ENCODE measurements at regions not wholly inside any gene's neighbourhood (a gene's known extent, or its start where the extent isn't known, plus 50 kb on each side); places are given as distances from the start of the nearest gene placed in this dataset.

DNA sequence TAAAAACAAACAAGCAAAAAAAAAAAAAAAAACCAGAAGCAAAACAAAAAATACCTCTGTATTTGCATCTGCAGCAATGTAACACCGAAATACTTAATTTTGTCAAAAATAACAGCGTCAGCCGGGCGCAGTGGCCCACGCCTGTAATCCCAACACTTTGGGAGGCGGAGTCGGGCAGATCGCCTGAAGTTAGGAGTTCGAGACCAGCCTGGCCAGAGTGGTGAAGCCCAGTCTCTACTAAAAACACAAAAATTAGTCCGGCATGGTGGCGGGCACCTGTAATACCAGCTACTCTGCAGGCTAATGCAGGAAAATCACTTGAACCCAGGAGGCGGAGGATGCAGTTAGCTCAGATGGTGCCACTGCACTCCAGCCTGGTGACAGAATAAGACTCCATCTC lies 683.5 kb upstream of the CA10 start:
- intact Hi-C loops (cut with micrococcal nuclease), result no loop called here
- POLR2A ChIA-PET, result no interaction called here
- no peaks in the 10 kb centered on the region for H3K4me1 Mint-ChIP-seq (ENCODE audit: low read depth)
- H3K27me3 Mint-ChIP-seq, result no peaks in the 10 kb centered on the region
- H3K27ac Mint-ChIP-seq, result no peak overlapping the region
- no peaks in the 10 kb centered on the region for H3K36me3 Mint-ChIP-seq
- H3K9me3 Mint-ChIP-seq, result peaks cover 2% of the 10 kb centered on the region
- CTCF ChIA-PET, result no interaction called here
- no peak overlapping the region for H3K4me3 Mint-ChIP-seq
- no peak for DNase-seq

DNA sequence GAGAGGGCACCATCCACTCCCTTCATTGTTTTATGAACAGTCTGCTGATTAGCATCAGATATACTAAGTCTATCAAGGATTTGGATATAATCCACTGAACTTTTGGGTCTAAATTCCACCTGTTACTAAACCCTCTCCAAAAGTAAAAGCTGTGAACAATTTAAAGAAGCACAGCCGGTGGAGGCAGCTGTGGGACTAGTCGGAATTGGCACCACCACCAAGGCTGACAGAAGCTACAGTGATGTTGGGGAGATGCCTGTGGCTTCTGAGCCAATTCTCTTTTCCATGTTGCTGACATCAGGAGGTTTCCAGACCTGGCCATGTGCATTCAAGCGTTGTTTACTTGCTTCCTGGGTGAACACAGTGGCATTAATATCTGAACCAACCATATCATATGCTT lies 679.0 kb upstream of the CA10 start:
- Mint-ChIP-seq H3K27ac (no peak overlapping the region), H3K36me3 (no peaks in the 10 kb centered on the region), H3K9me3 (peaks cover 4% of the 10 kb centered on the region), H3K4me3 (no peak overlapping the region), H3K27me3 (no peaks in the 10 kb centered on the region), H3K4me1 (ENCODE audit: low read depth) (no peaks in the 10 kb centered on the region)
- ChIA-PET POLR2A (no interaction called here), CTCF (no interaction called here)
- intact Hi-C loops (cut with micrococcal nuclease), result no loop called here
- no peak for DNase-seq

DNA sequence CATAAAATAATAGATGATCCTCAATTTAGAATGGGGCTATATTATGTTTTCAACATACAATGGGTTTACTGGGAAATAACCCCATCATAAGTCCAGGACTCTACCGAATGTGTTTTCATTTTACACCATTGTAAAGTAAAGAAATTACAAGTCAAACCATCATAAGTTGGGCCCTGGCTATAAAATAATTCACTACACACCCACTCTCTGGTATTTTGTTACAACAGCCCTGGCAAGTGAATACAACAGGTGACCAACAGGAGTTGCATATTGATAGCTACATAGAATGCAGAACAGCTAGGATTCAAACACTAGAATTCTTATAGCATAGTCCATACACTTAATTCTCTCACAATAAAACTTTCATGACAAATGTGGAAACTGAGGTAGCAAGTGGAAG lies 673.0 kb upstream of the CA10 start:
- Mint-ChIP-seq H3K4me1 (ENCODE audit: low read depth) (no peaks in the 10 kb centered on the region), H3K27ac (no peak overlapping the region), H3K36me3 (no peaks in the 10 kb centered on the region), H3K4me3 (no peak overlapping the region), H3K9me3 (peaks cover 2% of the 10 kb centered on the region), H3K27me3 (no peaks in the 10 kb centered on the region)
- intact Hi-C loops (cut with micrococcal nuclease), result no loop called here
- CTCF ChIA-PET, result no interaction called here
- POLR2A ChIA-PET, result no interaction called here
- DNase-seq, result no peak

DNA sequence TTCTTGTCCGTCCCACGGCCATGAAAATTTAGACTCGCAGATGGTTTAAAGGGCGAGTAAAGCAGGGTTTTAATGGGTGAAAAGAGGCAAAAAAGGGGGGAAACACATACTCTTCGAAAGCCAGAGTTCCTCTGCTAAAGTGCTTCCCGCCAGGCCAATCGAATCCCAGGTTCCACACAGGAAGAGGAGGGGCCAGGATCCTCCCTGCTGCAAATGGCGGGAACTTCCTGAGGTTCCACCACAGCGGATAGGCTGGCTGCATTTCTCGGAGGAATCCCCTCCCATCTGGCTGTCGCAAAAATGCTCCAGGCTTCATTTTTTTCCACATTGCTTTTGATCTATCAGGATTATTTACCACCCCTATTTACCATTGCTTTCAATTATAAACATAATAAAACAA lies 670.1 kb upstream of the CA10 start:
- POLR2A ChIA-PET, result no interaction called here
- Mint-ChIP-seq H3K27me3 (no peaks in the 10 kb centered on the region), H3K4me3 (no peak overlapping the region), H3K27ac (no peak overlapping the region), H3K9me3 (no peaks in the 10 kb centered on the region), H3K4me1 (ENCODE audit: low read depth) (no peaks in the 10 kb centered on the region), H3K36me3 (no peaks in the 10 kb centered on the region)
- DNase-seq, result no peak
- intact Hi-C loops (cut with micrococcal nuclease), result no loop called here
- CTCF ChIA-PET, result no interaction called here

DNA sequence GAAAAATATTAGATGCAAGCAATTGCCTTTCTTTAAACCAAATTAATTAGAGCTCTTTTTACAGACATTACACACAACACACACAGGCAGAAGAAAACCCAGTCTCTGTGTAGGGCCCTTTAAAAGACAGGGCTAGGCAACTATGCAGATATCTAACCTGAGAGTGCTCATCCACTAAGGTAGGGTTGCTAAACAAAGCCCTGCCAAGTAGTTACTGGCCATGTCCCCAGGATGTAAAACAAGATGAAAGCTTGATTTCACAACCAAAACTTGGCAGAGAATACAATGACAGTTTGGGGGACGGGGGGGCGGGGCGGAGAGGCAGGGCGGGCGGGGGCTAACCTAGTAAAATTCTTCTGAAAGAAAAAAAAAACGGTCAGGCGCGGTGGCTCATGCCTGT lies 669.0 kb upstream of the CA10 start:
- no peaks in the 10 kb centered on the region for H3K9me3 Mint-ChIP-seq
- H3K27ac Mint-ChIP-seq, result no peak overlapping the region
- no peaks in the 10 kb centered on the region for H3K36me3 Mint-ChIP-seq
- H3K4me1 Mint-ChIP-seq (ENCODE audit: low read depth), result no peaks in the 10 kb centered on the region
- ChIA-PET POLR2A (no interaction called here), CTCF (no interaction called here)
- intact Hi-C loops (cut with micrococcal nuclease), result no loop called here
- no peak overlapping the region for H3K4me3 Mint-ChIP-seq
- no peak for DNase-seq
- H3K27me3 Mint-ChIP-seq, result no peaks in the 10 kb centered on the region

DNA sequence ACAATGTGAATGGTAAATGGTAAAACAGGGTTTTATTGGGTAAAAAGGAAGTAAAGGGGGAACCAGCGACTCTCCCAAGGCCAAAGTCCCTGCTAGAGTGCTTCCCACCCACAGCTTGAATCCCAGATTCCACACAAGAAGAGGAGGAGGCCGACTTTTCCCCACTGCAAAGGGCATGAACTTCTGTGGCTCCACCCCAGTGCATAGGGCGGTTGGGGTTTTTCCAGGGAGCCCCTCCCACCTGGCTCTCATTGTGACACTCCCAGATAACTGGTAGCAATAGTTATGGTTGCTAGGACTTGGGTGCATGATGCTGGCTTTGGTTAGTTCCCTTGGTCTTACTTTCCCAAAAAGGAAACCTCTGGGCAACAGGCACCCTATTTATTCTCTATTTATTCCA lies 666.0 kb upstream of the CA10 start:
- H3K27me3 Mint-ChIP-seq, result no peaks in the 10 kb centered on the region
- no peak for DNase-seq
- no peaks in the 10 kb centered on the region for H3K36me3 Mint-ChIP-seq
- no peaks in the 10 kb centered on the region for H3K4me1 Mint-ChIP-seq (ENCODE audit: low read depth)
- H3K27ac Mint-ChIP-seq, result no peak overlapping the region
- intact Hi-C loops (cut with micrococcal nuclease), result no loop called here
- CTCF ChIA-PET, result no interaction called here
- POLR2A ChIA-PET, result no interaction called here
- H3K9me3 Mint-ChIP-seq, result no peaks in the 10 kb centered on the region
- H3K4me3 Mint-ChIP-seq, result no peak overlapping the region

DNA sequence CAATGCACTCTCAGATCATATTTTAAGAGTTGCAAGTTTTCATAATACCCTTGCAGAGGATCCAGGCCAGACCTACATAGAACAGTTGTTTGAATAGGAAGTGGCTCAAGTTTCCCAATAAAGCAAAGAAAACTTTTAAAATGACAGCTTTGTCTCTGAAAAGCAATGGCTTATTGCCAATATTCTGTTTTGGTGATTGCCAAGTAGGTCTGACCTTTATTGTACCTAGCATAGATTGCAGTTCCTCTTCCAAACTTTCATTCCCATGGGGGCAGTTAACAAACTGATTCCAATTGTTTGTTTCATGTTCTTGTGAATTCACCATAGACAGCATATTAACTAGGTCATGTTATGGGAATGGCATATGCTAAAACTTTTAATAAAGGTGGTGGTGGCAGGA lies 664.6 kb upstream of the CA10 start:
- ChIA-PET POLR2A (no interaction called here), CTCF (no interaction called here)
- Mint-ChIP-seq H3K36me3 (no peaks in the 10 kb centered on the region), H3K4me3 (no peak overlapping the region), H3K27me3 (no peaks in the 10 kb centered on the region), H3K9me3 (no peaks in the 10 kb centered on the region), H3K4me1 (ENCODE audit: low read depth) (no peaks in the 10 kb centered on the region), H3K27ac (no peak overlapping the region)
- intact Hi-C loops (cut with micrococcal nuclease), result no loop called here
- DNase-seq, result no peak

DNA sequence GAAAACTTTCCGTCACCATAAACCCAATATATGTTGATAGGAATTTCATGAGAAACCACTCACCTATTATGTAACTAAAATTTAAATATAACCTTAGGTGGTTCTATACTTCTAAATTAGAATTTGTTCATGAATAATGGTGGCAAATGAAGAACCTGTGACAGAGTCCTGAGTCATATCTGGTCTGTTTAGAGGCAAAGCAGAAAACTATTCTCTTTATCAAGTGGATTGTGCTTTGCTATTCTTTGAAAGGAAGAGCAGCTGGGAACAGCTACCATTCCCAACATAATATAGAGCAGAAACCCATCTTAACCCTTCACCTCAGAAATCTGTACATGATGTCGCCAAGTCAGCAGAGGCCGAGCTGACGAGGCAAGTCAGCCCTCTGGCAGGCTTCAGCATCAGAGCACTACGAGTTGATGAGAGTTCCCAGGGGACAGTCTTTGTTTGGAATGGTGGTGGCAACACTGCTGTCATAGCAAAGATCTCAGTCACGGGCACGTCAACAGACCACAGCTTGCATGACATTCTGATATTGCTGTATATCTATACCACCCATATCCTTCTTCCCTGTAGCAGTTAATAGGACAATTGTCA lies 631.9 kb upstream of the CA10 start:
- intact Hi-C loops (cut with micrococcal nuclease), result no loop called here

DNA sequence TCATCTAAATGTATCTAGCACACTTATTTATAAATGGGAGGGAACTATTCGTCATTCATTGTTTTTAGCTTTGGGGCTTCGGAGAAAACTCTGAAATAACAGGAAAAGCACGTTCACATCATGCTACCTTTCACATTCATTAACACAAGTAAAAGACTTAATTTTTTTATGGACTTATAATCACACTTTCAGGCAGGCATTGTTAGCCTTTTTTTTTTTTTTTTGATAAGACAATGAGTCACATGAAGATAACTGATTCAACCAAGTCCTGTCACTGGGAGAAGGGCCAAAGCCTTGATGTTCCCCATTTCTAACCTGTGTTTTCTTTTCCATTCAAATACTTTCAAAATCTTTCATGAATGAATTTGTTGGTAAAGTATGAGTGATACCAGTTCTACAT lies 631.3 kb upstream of the CA10 start:
- DNase-seq, result no peak
- Mint-ChIP-seq H3K4me1 (ENCODE audit: low read depth) (no peaks in the 10 kb centered on the region), H3K4me3 (no peak overlapping the region), H3K36me3 (no peaks in the 10 kb centered on the region), H3K27me3 (no peaks in the 10 kb centered on the region), H3K27ac (no peak overlapping the region), H3K9me3 (no peaks in the 10 kb centered on the region)
- ChIA-PET CTCF (no interaction called here), POLR2A (no interaction called here)
- intact Hi-C loops (cut with micrococcal nuclease), result no loop called here

More for the DNA sequence above, 631.9 kb upstream of the CA10 start:
- H3K4me3 Mint-ChIP-seq, result no peak overlapping the region
- no peaks in the 10 kb centered on the region for H3K9me3 Mint-ChIP-seq
- no peaks in the 10 kb centered on the region for H3K36me3 Mint-ChIP-seq
- no peak overlapping the region for H3K27ac Mint-ChIP-seq
- no peak for DNase-seq
- POLR2A ChIA-PET, result no interaction called here
- CTCF ChIA-PET, result no interaction called here
- H3K4me1 Mint-ChIP-seq (ENCODE audit: low read depth), result no peaks in the 10 kb centered on the region
- no peaks in the 10 kb centered on the region for H3K27me3 Mint-ChIP-seq

DNA sequence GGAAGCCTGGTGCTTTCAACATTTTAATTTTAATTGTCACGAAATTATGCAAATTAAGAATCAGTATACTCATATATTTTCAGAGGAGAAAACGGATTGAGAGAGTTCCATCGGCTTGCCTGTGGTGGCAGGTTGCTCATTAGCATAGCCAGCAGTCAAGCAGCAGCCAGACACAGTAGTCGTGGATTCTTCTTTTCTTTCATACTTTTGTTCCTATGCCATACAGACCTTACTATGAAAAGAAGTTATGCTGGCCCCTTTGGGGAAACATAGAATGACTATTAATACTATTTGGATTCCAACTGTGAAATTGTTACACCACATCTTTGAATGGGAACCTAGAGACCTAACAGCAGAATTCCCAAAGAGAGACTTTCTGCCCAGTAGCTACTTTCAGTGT lies 617.7 kb upstream of the CA10 start:
- CTCF ChIA-PET, result no interaction called here
- no peak for DNase-seq
- POLR2A ChIA-PET, result no interaction called here
- intact Hi-C loops (cut with micrococcal nuclease), result no loop called here
- H3K9me3 Mint-ChIP-seq, result peaks cover 10% of the 10 kb centered on the region
- H3K27me3 Mint-ChIP-seq, result no peaks in the 10 kb centered on the region
- H3K27ac Mint-ChIP-seq, result no peak overlapping the region
- no peaks in the 10 kb centered on the region for H3K4me1 Mint-ChIP-seq (ENCODE audit: low read depth)
- H3K4me3 Mint-ChIP-seq, result no peak overlapping the region
- H3K36me3 Mint-ChIP-seq, result no peaks in the 10 kb centered on the region

DNA sequence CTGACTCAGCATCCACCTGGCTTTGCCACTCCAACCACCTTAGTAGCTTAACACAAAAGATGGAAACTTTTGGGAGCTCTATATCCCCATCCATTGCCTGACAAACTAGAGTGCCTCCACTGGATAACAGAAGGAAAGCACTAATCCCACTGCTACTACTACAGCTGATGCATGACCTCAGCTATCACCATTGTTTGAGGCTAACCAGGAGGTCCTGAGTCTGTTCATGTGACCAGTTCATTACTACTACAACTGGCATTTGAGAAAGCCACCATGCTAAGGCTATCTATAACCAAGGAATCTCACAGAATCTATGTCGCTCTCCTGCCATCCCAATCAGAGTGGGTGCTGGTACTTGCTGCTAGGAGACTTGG lies 604.3 kb upstream of the CA10 start:
- no peak overlapping the region for H3K27ac Mint-ChIP-seq
- ChIA-PET CTCF (no interaction called here), POLR2A (no interaction called here)
- no peaks in the 10 kb centered on the region for H3K27me3 Mint-ChIP-seq
- peaks cover 11% of the 10 kb centered on the region for H3K9me3 Mint-ChIP-seq
- DNase-seq, result no peak
- H3K4me3 Mint-ChIP-seq, result no peak overlapping the region
- intact Hi-C loops (cut with micrococcal nuclease), result loop anchor here (10.0 kb wide), 1 partner anchor 48 kb away; no protein-coding TSS in a partner anchor
- H3K36me3 Mint-ChIP-seq, result no peaks in the 10 kb centered on the region
- no peaks in the 10 kb centered on the region for H3K4me1 Mint-ChIP-seq (ENCODE audit: low read depth)

DNA sequence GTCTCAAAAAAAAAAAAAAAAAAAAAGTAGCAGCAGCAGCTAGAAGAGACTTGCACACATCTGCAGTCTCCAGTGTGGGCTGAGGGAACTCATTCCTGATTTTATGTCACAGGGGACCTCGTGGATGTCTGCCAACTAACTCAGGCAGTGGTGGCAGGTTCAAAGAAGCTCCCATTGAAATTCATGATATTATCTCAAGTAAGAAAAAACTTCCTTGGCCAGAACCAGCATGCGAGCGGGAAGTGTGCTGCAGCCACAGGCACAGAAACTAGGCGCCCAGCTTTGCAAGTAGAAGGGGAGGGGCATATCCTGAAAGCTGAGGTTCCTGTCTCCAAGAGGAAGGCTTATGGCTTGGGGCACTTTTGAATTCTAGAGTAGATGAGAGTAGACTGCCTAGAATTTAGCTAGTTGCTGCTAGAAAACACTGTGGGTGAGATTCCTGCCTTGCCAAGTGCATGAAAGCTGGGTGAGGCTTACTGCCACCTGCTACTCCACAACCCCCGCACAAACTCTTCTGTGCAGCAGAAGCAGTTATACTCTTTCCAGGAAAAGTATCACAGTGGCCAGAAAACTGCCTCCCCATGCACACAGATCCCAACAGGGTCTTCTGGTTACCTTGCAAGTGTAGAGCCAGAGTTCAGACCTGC lies 603.8 kb upstream of the CA10 start:
- Mint-ChIP-seq H3K9me3 (peaks cover 11% of the 10 kb centered on the region), H3K36me3 (no peaks in the 10 kb centered on the region), H3K27me3 (no peaks in the 10 kb centered on the region), H3K4me3 (no peak overlapping the region), H3K4me1 (ENCODE audit: low read depth) (no peaks in the 10 kb centered on the region), H3K27ac (no peak overlapping the region)
- CTCF ChIA-PET, result no interaction called here
- POLR2A ChIA-PET, result no interaction called here
- intact Hi-C loops (cut with micrococcal nuclease), result loop anchor here (10.0 kb wide), 1 partner anchor 47 kb away; no protein-coding TSS in a partner anchor
- DNase-seq, result no peak

DNA sequence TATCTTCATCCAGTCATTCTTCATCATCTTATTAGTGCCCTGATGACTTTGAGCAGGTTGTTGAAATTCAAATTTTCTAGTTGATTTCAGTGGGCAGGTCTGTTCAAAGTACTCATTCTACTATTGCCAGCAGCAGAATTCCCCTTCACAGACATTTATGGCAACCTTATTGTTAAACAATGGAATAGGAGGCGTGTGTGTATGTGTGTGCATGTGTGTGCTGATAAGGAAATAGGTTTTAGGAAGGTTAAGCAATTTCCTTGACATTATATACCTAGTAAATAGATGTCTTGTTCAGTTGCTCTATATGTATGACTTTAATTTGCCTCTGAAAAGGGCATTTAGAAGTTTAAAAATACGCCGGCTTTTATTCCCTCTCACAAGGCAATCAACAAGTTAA lies 601.4 kb upstream of the CA10 start:
- Mint-ChIP-seq H3K27ac (no peak overlapping the region), H3K36me3 (no peaks in the 10 kb centered on the region), H3K4me3 (no peak overlapping the region), H3K4me1 (ENCODE audit: low read depth) (no peaks in the 10 kb centered on the region), H3K9me3 (peaks cover 4% of the 10 kb centered on the region), H3K27me3 (no peaks in the 10 kb centered on the region)
- no peak for DNase-seq
- intact Hi-C loops (cut with micrococcal nuclease), result loop anchor here (10.0 kb wide), 1 partner anchor 45 kb away; no protein-coding TSS in a partner anchor
- ChIA-PET CTCF (no interaction called here), POLR2A (no interaction called here)

Measured in activated CD4-positive, alpha-beta memory T cell treated with anti-CD3 and anti-CD28 coated beads for 36 hours (primary cell).